Stimulated activated CD4-positive, alpha-beta T cell treated with anti-CD3 and anti-CD28 coated beads, Interleukin-1b, Interleukin-23, amount 100 ng/mL, for 24 hours (primary cell): ENCODE measurements at regions not wholly inside any gene's neighbourhood (a gene's known extent, or its start where the extent isn't known, plus 50 kb on each side); places are given as distances from the start of the nearest gene placed in this dataset.
"Not testable (repeated sequence)": the region's sequence is repeated elsewhere in the genome, so short reads cannot be mapped to it uniquely, and the experiment has no call there.

Source experiments
- DNase-seq, 4 experiments: peaks; one replicate each; pipeline ENCODE4 v3.0.0-alpha.2; 2020; ENCODE audit warnings: low read depth in 4 of 4, low spot score in 1 of 4

DNA sequence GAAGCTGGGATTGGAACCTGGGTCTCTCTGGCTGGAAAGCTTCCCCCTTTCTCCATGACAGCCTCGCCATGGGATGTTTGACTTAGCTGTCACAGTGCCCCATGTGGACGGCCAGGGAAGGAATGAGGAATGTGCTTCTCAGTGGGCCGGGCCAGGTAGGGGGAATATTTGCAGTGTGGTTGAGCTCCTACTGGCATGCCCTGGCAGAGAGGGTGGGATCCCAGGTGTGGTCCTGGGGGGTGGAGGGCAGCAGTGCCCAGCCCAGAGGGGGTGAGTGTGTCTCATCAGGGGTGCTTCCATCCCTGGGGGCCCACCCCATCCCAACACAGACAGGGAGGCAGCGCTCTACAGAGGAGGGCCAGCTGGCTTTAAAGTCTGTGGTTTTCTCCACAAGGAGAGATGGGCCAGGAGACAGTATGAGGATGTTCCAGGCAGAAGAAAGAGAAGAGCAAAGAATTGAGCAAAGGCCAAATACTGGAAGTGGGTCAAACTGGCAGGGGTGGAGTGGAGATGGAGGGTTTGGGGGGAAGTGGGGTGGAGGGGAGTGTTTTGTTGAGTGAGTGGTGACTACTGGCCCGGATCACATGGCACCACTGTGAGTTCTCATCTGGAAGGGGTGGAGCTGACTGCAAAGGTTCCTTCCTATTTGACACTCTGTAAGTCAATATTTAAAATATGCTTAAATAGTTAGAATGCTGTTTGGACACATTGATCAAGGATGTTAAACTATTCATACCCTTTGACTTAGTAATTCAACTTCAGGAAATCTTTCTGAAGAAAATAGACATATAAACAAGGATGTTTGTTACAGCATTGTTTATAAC, 94.0 kb downstream of the MYCN start:
- DNase-seq: no peak

DNA sequence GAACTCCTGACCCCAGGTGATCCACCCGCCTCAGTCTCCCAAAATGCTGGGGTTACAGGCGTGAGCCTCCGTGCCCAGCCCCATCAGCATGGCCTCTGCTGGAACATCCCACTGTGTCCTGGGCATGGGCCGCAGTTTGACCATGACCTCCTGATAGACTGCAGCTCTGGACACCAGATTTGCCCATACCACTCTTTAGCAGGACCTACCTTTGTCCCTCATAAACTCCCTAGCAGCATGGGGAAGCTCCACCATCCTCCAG, 92.6 kb downstream of the MYCN start:
- no peak for DNase-seq

GRCh38 chr2:16032282-16033031, 92.1 kb downstream of the MYCN start:
- DNase-seq: no peak

GRCh38 chr2:16031848-16032159, 91.5 kb downstream of the MYCN start:
- no peak for DNase-seq

DNA sequence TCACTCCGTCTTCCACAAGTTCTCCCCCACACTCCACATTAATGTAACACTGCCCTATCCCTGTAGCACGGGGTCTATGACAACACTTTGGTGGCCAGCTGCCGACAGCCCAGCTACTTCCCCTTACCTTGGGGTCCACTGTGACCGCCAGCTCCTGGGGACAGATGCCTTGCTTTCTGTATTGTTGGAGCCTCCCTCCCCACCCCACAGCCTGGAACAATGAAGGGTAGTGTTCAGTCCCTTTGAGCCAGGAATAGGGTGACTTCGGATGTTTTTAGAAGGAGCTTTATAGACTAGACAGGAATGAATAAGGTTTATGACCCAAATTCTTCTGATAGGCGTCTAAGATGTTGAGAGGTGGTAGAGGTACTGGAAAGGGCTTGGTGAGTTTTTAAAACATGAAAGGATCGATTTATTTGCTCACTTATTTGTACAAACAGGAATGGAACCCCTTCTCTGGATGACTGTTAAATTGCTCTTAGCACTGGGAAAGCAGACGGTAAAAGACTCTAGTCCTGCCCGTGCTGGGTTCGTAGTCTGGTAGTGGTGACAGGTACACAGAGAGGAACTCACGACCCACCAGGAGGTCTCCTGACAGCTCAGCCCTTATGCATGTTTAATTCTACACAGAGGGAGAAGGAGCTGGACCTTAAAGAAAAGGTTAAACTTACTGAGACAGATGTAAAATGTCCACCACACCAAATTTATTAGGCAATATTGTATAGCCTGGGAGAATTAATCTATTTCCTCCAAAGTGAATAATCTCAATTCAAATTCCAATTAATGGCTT, 90.9 kb downstream of the MYCN start:
- DNase-seq: no peak

GRCh38 chr2:16030206-16031057, 90.1 kb downstream of the MYCN start:
- DNase-seq: no peak

GRCh38 chr2:16028644-16029043, 88.3 kb downstream of the MYCN start:
- no peak for DNase-seq

DNA sequence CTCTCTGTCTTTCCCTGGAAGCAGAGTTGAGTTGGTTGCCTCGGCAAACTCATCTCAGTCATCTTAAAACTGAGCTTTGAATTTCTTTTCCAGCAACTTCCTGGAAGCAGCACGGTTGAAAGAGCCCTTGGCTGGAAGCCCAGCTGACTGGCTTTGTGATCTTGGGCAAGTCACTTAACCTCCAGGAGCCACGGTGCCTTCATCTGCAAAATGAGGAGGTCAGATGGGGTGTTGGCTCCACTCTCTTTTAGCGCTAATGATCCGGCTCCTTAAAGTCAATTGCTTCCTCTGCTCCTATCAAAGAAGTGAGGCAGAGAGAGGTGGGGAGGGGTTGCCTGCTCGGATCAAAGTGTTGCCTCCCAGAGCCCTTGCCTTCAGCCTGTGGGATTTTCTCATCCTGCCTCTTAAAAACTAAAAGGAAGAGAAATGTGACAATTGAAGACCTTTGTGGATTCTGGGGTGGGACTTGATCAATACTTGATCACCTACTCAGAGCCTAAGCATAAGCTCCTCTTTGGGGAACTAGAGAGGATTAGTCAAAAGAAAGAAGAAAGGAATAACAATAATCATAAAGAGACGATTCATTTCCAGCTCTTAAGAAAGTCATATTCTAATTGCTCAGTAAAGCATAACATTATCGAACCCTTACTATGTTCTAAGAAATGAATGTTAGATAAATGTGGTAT, 86.6 kb downstream of the MYCN start:
- no peak for DNase-seq

DNA sequence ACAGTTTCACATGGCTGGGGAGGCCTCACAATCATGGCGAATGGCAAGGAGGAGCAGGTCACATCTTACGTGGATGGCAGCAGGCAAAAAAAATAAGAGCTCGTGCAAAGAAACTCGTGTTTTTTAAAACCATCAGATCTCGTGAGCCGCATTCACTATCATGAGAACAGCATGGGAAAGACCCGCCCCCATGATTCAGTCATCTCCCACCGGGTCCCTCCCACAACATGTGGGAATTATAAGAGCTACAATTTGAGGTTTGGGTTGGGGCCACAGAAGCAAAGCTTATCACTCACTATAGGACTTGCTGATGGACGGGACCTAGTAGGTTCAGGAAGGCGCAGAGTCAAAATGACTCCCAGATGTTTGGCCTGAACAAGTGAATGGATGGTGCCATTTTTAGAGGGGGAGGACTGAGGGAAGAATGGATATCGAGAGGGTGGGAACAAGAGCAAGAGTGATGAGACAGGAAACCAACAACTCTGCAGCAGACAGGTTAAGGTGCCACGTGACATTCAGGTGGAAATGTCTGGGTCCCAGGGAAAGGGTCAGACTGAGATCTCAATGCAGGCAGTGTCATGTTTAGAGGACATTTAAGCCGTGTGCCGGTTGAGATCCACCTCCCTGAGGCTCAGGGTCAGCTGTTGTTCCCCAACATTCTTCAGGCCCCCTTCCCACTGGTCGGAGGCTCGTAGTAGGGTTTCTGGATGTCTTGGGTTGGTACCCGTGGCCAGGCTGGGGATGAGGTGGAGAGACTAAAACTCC, 85.7 kb downstream of the MYCN start:
- no peak for DNase-seq

DNA sequence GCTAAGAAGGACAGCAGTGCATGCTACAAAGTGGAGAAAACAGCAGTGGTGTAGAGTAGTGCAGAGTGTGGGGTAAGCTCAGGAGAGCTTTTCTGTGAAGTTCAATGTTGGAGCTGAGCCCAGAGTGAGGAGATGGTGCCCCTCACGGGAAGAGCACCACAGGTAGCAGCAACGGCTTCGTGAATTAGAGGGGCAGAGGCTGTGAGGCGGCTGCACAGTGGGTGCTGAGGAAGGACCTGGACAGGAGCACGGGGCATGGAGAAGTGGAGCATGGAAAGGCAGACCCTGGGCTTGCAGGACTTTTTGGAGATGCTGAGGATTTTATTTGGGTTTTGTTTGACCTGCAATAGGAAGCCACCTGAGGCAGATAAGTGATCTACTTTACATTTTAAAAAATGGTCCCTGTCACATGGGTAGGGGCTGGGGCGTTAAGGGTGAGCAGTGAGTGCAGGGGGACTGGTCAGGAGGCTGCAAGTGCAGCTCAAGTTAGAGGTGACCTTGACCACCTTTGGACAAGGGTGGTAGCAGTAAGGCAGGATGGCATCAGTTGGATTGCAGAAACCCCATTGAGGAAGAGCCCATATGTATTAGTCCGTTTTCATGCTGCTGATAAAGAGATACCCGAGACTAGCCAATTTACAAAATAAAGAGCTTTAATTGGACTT, 85.0 kb downstream of the MYCN start:
- no peak for DNase-seq

DNA sequence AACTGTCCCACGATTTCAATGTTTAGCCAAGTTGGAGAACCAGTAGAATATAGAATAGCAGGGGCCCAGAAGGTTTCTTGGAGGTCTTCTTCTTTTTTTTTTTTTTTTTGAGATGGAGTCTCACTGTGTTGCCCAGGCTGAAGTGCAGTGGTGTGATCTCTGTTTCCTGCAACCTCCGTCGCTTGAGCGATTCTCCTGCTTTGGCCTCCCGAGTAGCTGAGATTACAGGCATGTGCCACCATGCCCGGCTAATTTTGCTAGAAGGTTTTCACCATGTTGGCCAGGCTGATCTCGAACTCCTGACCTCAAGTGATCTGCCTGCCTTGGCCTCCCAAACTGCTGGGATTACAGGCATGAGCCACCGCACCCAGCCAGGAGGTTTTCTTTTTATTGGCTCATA, 84.3 kb downstream of the MYCN start:
- not testable (repeated sequence) for DNase-seq

DNA sequence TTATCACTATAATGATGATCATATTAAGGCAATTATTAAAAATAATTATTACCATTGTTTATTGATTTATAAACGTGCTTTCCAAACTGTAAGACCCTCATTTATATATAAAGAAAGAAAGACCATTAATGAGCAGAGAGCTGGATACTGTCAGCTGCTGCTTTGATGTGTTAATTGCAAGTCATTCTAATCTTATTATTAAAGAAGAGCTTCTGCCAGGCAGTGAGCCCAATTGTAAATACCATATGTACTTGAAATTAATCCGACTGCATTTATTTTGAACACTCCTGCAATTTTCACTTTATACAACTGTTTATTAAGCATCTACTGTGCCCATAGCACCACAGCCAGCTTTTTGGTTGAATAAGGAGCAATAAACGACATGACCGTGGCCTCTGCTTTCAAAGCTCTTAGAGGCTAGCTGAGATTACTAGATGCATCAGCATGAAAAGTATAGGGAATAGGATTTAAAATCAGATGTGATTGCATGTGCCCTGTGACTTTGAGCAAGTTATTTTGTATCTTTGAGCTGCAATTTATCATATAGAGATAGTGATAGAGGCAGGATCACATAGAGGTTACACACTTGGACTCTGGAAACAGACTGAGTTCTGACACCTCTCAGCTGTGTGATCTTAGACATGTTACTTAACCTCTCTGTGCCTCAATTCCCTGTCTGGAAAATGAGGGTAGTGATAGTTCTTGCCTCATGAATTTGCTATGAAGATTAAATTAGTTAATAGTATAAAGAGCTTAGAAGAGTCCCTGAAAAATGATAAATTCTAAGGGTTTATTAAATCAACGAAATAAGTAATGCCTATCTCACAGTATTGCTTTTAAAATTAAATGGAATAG, 83.4 kb downstream of the MYCN start:
- DNase-seq: no peak

DNA sequence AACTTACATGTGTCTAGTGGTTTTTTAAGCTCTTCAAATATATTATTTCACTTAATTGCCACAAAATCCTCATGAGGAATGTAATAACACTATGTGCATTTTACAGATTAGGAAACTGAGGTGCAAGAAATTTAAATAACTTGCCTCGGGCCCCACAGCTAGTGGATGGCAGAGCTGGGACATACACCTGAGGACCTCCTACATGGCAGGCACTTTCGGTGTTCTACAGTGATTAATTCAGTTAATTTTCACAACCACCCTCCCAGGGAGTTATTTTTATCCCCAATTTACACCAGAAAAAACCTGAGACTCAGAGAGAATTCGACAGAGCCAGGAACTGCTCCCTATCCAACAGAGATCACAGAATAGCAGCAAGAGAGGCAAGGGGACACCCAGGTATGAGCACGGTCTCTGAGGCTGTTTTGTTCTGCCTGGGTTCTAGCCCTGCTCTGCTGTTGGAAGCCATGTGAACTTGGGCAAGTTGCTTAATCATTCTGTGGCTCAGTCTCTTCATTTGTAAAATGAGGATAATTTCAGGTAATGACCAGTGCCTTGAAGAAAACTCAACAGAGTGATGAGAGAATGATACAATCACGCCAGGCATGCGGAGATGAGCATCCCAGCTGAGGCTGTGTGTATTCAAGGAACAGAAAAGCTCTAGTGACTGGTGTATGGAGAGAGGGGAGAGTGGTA, 82.3 kb downstream of the MYCN start:
- DNase-seq: no peak

DNA sequence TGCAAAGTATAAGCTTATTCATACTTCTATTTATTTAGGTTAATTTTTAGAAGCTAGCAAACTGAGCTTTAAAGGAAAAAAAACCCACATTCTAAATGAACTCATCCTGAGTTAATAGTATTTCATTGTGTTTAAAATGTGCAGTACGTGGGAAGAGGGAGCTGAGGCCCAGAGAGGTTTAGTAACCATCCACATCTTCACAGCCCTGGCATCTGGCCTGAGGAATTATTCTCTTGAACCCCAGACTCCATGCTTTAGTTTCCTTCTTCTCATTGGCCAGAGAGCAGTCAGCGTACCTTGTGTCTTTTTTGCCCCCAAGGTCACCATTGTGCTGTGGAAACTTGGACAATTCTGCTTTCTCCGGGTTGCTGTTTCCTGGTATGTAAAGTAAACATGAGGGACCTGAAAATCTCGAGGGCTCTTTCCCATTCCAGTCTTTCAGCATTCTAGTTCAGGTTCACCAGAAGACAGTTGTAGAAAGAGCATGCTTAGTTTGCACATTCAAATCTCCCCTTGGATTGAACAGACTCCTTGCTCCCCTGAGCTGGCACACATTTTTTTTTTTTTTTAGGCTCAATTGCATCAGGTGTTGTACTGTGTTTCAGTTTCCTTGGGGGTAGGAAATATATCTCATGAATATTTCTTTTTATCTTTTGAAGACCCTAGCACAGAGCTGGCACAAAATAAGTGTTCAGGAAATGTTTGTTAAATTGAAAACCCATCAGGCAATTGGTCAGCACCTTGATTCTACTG, 81.4 kb downstream of the MYCN start:
- DNase-seq: no peak

DNA sequence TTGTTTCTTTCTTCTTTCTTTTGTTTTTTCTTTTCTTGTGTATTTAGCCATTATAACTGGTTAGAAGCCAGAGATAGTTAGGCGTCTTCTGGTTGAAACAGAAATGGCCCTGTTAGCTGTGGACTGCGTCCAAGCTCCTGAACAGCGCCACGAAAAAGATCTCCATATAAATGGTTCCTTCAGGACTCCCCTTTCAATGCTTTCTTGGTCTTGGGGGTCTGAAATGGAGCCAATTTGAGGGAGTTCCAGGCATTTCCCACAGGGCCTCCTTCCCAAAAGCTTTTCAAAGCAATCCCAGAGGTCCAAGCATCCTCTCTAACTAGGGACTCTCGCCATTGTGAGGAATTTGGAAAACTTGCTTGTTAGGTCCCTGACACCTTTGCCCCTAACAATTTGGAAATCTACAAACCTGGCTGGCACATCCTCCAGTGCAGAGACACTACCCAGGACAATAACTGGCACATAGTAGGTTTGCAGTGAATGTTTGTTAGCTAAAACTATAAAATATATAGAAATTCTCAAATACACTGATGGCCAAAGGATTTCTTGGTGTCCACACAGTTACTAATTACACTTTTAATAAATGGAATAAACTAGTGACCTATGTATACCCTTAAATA, 80.1 kb downstream of the MYCN start:
- no peak for DNase-seq

DNA sequence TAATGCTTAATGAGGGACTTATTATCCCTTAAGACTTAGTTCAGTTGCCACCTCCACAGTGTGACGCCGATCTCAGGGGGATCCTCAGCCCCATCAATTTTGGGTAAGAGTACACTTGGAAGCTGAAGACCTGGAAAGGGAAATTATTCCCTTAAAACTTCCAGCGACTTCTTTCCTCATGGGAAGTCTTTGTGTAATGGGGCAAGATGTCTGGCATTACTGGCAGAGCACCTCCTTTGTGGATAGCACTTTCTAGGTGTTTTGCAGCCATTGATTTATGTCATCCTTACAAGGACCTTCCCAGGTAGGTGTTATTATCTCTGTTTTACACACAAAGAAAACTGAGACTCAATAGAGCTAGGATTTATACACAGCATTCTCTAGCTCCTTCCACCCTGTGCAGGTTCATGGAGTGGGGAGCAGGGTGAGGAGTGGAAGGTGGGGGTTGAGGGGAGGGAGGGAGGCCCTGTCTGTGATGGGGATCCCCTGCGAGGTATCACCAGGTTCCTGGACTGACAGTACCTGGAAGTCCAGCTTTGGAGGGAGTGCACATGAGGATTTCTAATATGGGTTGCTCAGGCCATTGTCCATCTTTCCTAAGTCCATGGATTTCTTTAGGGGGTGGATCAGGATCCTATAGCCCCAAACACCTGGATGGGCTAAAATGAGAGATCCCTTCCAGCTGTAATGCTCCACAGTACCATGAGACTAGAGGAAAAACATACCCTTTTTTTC, 79.4 kb downstream of the MYCN start:
- no peak for DNase-seq
